Tibial nerve (tissue), 3 donors: ENCODE measurements at regions not wholly inside any gene's neighbourhood (a gene's known extent, or its start where the extent isn't known, plus 50 kb on each side); places are given as distances from the start of the nearest gene placed in this dataset.

Experiments used
- POLR2A ChIP-seq, 2 donors: fragments of 450-650 bp; IDR thresholded peaks; one replicate each; pipeline ENCODE4 v1.6.1; 2017; ENCODE audit warnings: antibody characterized with exemption in 2 of 2, mild to moderate bottlenecking in 2 of 2, moderate library complexity in 2 of 2
- TF ChIP-seq, protein P1 (sequence below), 5 experiments: fragments of 200-600 bp in 3 of 5; fragments of 450-650 bp in 2 of 5; sonication (generic) in 3 of 5; IDR thresholded peaks; one replicate each; pipeline ENCODE4 v1.5.1; 2016 to 2019; ENCODE audit warnings: antibody characterized with exemption in 5 of 5, mild to moderate bottlenecking in 3 of 5, moderate library complexity in 2 of 5

DNA sequence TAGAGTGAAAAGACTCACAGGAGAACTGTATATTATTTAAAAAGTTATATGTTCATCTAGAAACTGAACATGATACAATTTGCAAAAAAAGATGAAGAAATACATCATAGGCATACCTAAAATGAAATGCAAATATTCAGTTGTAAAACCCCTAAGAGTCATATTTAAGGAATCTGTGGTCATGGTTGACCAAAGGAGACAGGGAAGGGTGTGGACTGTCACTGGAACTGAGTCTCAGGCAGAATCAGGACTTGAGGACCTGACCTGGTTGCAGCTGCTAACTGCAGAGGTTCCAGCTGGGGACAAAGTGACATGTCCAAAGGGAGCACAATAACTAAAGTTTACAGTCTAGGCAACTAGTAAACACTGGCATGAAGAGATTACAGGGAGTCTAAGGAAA lies 211.3 kb upstream of the RAG2 start:
- TF ChIP-seq POLR2A (IDR thresholded peaks at IDR 0.05), result no peak
- TF ChIP-seq, protein P1, sequence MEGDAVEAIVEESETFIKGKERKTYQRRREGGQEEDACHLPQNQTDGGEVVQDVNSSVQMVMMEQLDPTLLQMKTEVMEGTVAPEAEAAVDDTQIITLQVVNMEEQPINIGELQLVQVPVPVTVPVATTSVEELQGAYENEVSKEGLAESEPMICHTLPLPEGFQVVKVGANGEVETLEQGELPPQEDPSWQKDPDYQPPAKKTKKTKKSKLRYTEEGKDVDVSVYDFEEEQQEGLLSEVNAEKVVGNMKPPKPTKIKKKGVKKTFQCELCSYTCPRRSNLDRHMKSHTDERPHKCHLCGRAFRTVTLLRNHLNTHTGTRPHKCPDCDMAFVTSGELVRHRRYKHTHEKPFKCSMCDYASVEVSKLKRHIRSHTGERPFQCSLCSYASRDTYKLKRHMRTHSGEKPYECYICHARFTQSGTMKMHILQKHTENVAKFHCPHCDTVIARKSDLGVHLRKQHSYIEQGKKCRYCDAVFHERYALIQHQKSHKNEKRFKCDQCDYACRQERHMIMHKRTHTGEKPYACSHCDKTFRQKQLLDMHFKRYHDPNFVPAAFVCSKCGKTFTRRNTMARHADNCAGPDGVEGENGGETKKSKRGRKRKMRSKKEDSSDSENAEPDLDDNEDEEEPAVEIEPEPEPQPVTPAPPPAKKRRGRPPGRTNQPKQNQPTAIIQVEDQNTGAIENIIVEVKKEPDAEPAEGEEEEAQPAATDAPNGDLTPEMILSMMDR (IDR thresholded peaks at IDR 0.05), result no peak
